HL-60 (cell line): ENCODE measurements at regions not wholly inside any gene's neighbourhood (a gene's known extent, or its start where the extent isn't known, plus 50 kb on each side); places are given as distances from the start of the nearest gene placed in this dataset.

Experiments
- POLR2AphosphoS5 ChIP-seq: IDR thresholded peaks from 2 replicates; pipeline ENCODE4 v1.6.1; 2012; ENCODE audit warnings: low read depth
- TF ChIP-seq, protein P1 (sequence below): IDR thresholded peaks from one replicate; pipeline ENCODE4 v1.5.1; 2011; ENCODE audit warnings: low read length, control low read depth, inconsistent platforms; ENCODE audit not compliant: insufficient read depth
- TF ChIP-seq, protein P2 (sequence below): IDR thresholded peaks from 2 replicates; pipeline ENCODE4 v1.6.1; 2012; ENCODE audit warnings: low read depth; ENCODE audit not compliant: insufficient replicate concordance

DNA sequence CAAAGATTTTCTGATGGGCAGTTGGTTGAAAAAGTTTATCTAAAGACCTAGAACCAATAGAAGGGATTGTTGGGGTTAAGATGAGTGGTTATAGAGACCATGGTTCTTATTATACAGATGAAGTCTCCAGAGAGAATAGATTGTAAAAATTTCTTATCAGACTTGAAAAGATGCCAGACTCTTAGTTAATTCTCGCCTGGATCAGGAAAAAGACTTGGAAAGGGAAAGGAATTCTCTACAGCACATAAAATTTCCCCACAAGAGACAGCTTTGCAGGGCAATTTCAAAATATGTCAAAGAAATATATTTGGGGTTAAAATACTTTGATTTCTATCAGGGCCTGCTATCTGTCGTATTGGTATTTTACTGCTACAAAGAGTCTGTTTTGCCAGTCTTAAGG lies 582.6 kb downstream of the UTRN start:
- TF ChIP-seq, protein P1, sequence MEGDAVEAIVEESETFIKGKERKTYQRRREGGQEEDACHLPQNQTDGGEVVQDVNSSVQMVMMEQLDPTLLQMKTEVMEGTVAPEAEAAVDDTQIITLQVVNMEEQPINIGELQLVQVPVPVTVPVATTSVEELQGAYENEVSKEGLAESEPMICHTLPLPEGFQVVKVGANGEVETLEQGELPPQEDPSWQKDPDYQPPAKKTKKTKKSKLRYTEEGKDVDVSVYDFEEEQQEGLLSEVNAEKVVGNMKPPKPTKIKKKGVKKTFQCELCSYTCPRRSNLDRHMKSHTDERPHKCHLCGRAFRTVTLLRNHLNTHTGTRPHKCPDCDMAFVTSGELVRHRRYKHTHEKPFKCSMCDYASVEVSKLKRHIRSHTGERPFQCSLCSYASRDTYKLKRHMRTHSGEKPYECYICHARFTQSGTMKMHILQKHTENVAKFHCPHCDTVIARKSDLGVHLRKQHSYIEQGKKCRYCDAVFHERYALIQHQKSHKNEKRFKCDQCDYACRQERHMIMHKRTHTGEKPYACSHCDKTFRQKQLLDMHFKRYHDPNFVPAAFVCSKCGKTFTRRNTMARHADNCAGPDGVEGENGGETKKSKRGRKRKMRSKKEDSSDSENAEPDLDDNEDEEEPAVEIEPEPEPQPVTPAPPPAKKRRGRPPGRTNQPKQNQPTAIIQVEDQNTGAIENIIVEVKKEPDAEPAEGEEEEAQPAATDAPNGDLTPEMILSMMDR = no peak
- TF ChIP-seq, protein P2, sequence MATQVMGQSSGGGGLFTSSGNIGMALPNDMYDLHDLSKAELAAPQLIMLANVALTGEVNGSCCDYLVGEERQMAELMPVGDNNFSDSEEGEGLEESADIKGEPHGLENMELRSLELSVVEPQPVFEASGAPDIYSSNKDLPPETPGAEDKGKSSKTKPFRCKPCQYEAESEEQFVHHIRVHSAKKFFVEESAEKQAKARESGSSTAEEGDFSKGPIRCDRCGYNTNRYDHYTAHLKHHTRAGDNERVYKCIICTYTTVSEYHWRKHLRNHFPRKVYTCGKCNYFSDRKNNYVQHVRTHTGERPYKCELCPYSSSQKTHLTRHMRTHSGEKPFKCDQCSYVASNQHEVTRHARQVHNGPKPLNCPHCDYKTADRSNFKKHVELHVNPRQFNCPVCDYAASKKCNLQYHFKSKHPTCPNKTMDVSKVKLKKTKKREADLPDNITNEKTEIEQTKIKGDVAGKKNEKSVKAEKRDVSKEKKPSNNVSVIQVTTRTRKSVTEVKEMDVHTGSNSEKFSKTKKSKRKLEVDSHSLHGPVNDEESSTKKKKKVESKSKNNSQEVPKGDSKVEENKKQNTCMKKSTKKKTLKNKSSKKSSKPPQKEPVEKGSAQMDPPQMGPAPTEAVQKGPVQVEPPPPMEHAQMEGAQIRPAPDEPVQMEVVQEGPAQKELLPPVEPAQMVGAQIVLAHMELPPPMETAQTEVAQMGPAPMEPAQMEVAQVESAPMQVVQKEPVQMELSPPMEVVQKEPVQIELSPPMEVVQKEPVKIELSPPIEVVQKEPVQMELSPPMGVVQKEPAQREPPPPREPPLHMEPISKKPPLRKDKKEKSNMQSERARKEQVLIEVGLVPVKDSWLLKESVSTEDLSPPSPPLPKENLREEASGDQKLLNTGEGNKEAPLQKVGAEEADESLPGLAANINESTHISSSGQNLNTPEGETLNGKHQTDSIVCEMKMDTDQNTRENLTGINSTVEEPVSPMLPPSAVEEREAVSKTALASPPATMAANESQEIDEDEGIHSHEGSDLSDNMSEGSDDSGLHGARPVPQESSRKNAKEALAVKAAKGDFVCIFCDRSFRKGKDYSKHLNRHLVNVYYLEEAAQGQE = no peak
- TF ChIP-seq POLR2AphosphoS5 = no peak
